GM21360 (cell line): ENCODE measurements at regions not wholly inside any gene's neighbourhood (a gene's known extent, or its start where the extent isn't known, plus 50 kb on each side); places are given as distances from the start of the nearest gene placed in this dataset.

Experiments used
- ATAC-seq: cut with Tn5 transposase; IDR thresholded peaks from one replicate; pipeline ENCODE4 v1.9.1; 2021; ENCODE audit warnings: mild to moderate bottlenecking, moderate library complexity; ENCODE audit not compliant: unreplicated experiment

DNA sequence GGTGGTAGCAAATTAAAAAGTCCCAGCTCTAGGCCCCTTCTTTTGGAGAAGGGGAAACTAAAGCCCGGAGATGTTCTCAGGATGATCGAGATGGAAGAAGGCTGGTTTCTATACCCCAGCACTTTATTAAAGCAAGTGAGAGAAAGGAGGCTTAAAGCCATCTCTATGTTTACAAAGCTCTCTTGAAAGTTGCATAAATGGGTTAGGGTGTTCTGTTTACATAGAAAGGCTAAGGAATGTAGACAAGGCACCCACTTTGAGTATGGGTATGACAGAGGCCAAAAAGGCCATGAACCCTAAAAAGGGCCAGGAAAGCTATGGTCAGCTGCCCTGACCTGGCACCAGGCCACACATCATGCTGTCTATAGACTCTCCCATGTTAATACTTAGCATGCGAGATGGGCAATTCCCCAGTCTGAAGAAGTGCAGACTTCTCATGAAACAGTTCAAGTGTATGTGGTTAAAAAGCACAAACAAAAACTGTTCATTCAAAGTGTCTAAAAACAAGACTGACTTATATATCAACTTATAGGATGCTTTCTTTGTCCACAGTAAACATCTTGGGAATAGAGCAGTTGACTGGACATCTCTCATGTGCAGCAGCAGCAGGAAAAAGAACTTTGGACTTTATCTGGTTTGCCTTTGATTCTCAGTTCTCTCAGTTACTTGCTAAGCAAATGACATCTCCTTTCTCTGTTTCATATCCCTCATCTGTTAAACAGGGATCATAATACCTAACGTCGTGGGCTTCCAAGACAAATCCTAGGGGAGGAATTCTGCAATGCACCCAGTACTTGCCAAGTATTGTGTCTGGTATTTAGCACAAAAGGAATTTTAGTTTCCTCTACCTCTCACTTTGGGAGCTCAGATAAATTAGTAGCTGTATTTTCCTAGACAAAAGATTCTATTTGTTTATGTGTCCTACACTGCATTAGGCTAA lies 521.6 kb downstream of the PLPP3 start:
- ATAC-seq: no peak

- ATAC-seq: no peak
Observed at GRCh38 chr1:56056438-56057287, 522.7 kb downstream of the PLPP3 start.

DNA sequence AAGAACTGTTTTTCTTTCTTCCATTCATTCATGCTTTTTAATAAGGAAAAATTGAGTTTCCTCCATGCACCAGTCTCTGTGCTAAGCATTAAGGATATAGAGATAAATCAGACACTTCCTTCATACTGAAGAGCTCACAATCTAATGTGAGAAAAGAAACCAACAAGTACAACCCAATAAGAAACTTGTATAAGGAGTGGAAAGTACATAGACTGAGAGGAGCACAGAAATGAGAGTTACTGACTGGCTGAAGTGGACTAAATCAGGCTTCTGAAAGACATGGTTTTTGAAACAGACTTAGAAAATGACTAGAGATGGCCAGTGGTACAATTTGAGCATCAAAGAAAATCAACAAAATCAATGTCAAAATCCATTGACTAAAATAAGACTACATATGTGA lies 524.4 kb downstream of the PLPP3 start:
- ATAC-seq: no peak

DNA sequence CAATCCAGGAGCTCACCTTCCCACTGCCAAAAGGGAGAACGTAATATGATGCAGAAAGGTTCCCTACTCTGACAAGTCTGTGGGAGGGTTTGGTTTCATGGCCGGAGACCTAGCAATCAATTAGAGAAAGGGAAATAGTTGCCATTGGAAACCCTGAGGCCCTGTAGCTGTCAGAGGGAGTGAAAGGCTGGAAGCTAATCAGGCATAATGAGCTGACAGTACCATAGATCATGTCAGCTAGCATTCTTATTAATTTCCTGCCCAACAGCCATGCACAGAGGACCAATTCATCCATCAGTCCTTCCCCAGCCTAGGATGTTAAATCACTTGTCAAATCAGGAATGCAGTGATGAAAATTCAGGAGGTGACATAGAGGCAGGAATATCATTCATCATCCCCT lies 527.3 kb downstream of the PLPP3 start:
- ATAC-seq: no peak

GRCh38 chr1:56050911-56051310 lies 528.5 kb downstream of the PLPP3 start:
- no peak for ATAC-seq

DNA sequence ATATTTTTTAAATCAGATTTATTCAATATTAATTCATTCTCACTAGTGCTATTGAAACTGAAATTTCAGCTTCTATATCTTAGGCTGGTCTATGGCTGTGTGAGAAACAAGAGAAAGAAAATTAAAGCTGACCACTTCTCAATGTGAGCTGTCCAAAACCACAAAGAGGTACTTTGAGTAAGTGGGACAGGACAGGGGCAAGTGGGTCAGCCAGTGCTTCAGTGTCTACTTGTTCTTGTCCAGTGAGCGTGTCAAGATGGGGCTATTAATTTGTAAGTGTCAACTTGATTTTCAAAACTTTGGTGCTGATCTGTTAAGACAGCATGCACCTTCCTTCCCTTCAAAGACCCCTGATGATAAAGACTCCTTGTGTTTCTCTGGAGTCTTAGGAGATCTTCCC lies 533.9 kb downstream of the PLPP3 start:
- ATAC-seq: peak; percentile 41

GRCh38 chr1:56045062-56045461 lies 534.3 kb downstream of the PLPP3 start:
- ATAC-seq: peak; percentile 55

DNA sequence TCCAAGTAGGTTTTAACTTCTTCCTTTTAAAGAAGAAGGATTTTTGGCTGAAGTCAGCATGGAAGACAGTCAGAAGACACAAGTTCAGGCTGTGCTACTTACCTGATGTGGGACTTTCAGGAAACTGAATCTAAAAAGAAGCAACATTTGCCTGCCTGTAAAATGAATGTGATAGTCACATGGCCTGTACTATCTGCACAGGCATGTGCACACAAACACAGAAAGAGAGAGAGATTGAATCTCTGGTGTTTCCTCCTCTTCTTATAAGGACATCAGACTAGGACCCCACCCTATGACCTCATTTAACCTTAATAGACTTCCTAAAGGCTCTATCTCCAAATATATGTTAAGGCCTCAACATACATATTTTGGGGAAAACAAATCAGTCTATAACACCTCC lies 542.9 kb downstream of the PLPP3 start:
- ATAC-seq: no peak

DNA sequence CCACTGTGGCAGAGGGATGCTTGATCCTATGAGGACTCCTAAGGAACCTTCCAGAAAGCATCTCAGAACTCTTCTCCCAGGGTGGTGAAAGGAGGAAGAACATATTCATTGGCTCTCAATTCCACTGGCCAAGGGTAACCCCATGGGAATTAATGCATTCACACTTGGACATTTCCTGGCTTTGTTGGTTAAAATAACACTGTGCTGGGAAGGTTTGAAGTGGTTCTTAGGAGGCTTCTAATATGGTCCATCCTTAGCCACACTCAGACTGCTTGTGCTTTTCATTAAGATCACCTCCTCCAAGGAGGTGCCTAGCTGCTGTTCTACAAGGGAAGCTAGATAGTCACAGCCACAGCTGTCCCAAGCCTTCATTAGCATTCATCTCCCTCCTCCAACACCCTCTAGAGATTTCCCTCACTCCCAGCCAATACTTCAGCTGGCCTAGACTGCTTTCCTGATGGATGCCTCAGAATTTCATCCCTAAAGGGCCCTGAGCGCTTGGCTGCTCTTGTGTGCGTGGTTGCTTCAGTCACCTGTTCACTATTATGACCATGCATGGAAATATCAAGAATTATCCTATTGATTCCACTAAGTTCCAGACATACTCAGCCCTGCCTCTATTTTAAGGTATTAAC lies 544.4 kb downstream of the PLPP3 start:
- ATAC-seq: no peak

GRCh38 chr1:56034222-56034621 lies 545.1 kb downstream of the PLPP3 start:
- no peak for ATAC-seq

GRCh38 chr1:56033321-56034037 lies 545.9 kb downstream of the PLPP3 start:
- ATAC-seq: no peak

DNA sequence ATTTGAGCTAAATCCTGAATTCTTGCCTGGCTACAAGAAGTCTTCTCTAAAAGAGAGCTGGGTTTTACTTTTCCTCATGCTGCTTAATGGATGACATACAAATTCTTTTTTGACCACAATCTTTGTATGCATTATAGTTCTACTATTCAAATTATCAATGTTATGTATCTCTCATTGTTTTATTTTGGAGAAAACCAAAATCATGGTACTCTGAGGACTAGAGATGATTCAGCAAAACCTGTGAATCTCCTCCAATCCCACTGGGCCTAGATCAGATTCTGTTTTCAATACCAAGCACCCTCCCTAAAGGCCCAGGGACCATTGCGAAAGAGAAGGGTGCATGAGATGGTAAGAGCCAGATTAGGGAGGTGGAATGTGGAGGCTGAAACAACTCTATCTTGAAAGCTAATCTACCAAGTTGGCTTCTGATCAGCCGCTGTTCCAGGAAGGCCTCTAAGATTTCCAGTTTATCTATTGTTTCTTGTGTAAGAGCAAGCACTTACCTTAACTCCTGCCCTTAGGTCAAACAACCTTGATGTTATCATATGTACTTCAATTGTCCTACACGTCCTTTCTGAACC lies 547.2 kb downstream of the PLPP3 start:
- no peak for ATAC-seq

DNA sequence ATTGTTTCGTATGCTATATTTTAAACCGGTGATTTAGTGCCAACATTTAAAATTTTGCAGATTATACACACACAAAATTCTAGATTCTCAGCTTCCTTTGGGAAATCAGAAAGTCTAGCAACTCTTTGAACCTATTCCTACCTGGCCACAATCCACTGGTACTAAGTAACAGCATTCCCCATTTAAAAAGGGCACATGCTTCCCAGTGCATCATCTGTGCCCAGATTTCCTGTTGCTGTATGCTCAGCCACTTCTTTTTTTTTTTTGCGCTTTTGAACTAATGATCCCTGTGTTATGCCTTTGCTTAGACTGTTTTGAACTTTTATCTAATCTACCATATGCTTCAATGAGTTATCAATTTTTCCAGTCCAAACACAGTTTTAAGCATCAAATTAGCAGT lies 548.4 kb downstream of the PLPP3 start:
- no peak for ATAC-seq

GRCh38 chr1:56029319-56030003 lies 549.9 kb downstream of the PLPP3 start:
- ATAC-seq: no peak

GRCh38 chr1:56028911-56029310 lies 550.5 kb downstream of the PLPP3 start:
- no peak for ATAC-seq

DNA sequence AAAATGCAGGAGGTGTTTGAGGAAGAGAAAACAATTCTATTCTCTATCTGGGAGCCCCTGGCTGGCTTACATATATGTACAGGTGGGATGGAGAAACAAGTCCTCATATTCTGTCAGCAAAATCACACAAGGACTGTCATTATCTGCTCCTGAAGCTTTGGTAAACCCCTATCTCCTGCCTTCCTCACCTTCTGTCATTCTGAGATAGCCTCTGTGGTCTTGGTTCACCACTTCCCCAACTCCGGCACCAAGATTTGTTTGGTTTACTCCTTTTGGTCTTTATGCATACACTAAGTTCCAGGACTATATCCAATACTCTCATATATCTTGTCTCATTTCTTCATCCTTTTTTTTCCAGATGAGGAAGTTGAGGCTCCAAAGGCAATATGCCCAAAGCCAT lies 551.1 kb downstream of the PLPP3 start:
- peak; percentile 62 for ATAC-seq

DNA sequence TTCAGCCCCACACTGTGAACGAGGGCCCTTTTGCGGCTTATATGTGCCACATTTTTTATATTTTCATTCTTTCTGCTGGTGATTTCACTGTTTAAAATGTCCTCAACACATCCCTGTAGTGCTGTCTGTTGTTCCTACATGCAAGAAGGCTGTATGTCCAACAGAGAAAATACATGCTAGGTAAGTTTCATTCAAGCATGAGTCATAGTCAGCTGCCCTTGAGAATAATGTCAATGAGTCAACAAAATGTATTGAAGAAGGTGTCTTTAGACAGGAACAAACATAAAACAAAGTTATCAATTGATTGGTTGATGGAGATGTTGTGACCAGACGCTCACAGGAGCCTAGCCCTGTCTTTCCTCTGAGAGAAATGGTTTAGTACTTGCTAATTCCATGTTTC lies 553.4 kb downstream of the PLPP3 start:
- ATAC-seq: no peak

DNA sequence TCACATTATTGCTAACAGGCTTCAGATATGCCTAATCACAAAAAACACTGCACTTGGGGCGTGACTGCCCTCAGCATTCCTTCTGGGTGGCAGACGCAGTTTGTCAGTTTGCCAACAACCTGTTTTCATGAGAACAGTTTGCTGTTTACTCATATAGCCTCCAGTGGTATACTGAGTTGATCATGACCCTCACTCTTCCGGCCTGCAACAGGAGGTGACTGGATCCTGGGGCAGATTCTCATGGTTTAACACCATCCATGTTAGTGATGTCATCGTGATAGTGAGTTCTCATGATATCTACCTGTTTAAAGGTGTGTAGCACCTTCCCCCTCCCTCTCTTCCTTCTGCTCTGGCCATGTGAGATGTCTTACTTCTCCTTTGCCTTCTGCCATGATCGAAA lies 555.2 kb downstream of the PLPP3 start:
- ATAC-seq: no peak

DNA sequence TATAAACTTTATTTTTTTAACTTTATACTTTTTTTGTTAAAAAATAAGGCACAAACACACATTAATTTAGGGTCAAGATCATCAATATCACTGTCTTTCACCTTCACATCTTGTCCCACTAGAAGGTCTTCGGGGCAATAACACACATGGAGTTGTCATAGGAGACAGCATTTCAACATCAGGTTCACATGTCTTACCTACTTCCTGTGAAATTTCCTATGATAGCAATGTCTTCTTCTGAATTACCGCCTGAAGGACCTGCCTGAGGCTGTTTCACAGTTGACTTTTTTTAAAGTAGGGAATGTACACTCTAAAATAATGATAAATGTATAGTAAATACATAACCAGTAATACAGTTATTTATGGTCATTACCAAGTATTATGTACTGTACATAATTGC lies 559.4 kb downstream of the PLPP3 start:
- no peak for ATAC-seq

DNA sequence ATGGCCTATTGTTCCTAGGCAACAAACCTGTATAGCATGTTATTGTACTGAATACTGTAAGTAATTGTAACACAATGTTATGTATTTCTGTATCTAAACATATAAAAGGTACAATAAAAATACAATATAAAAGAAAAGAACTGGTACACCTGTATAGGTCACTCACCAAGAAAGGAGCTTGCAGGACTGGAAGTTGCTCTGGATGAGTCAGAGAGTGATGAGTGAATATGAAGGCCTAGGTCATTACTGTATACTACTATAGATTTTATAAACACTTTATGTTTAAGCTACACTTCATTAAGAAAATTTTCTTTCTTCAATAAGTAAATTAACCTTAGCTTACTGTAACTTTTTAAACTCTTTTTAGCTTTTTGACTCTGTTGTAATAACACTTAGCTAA lies 559.9 kb downstream of the PLPP3 start:
- ATAC-seq: no peak
